B cell (primary cell): ENCODE measurements at regions not wholly inside any gene's neighbourhood (a gene's known extent, or its start where the extent isn't known, plus 50 kb on each side); places are given as distances from the start of the nearest gene placed in this dataset.
"Not testable (repeated sequence)": the region's sequence is repeated elsewhere in the genome, so short reads cannot be mapped to it uniquely, and the experiment has no call there.

ENCODE experiments used
- ATAC-seq: fragments of 200-7000 bp; cut with Tn5 transposase; one replicate; pipeline ENCODE4 v1.10.0; 2021; ENCODE audit warnings: low read depth, mild to moderate bottlenecking, moderate number of reproducible peaks, moderate library complexity
- CTCF ChIA-PET: fragments of 350-600 bp; sonication (Branson Sonifier 250); formaldehyde crosslinking; loops from one replicate; lab custom pipeline; 2021; ENCODE audit warnings: antibody characterized with exemption, inconsistent platforms; lab: Charles Lee
- POLR2A ChIA-PET: fragments of 350-600 bp; sonication (Branson Sonifier 250); formaldehyde crosslinking; loops from one replicate; lab custom pipeline; 2021; ENCODE audit warnings: antibody characterized with exemption; lab: Charles Lee
- DNase-seq: peaks from one replicate; pipeline ENCODE4 v3.0.0; 2013
- H2AFZ ChIP-seq: 2 replicates; pipeline ENCODE4 v1.6.1; 2012; ENCODE audit warnings: mild to moderate bottlenecking, low read depth, low read length; ENCODE audit not compliant: insufficient read depth, poor library complexity, severe bottlenecking
- H3K27ac ChIP-seq, 2 donors: 1 replicate in 1 of 2; 2 replicates in 1 of 2; pipeline ENCODE4 v1.5.1; 2012 to 2013; ENCODE audit warnings: low read length in 2 of 2, mild to moderate bottlenecking in 2 of 2, moderate library complexity in 1 of 2
- H3K27me3 ChIP-seq, 4 experiments: fragments of 200-600 bp in 1 of 4; sonication (generic) in 1 of 4; replicated peaks in 1 of 4; 1 replicate in 2 of 4; 2 replicates in 2 of 4; pipeline versions ENCODE4 v1.6.1 to v1.7.0; 2013 to 2016; ENCODE audit warnings: low read length in 3 of 4, mild to moderate bottlenecking in 2 of 4, mixed read lengths in 1 of 4, moderate library complexity in 1 of 4; ENCODE audit not compliant: insufficient read depth in 4 of 4, control insufficient read depth in 3 of 4; ENCODE audit errors: control extremely low read depth in 1 of 4
- H3K36me3 ChIP-seq, 2 experiments: replicated peaks in 1 of 2; 1 replicate in 1 of 2; 2 replicates in 1 of 2; pipeline versions ENCODE4 v1.6.1 to v1.7.1; 2013; ENCODE audit warnings: low read length in 1 of 2; ENCODE audit not compliant: insufficient read depth in 2 of 2, control insufficient read depth in 1 of 2; ENCODE audit errors: control extremely low read depth in 1 of 2, extremely low read depth in 1 of 2
- H3K4me1 ChIP-seq, 2 donors: fragments of 200-600 bp in 1 of 2; sonication (generic) in 1 of 2; 1 replicate in 1 of 2; 2 replicates in 1 of 2; pipeline versions ENCODE4 v1.5.1 to v1.6.1; 2013 to 2017; ENCODE audit warnings: low read length in 2 of 2; ENCODE audit not compliant: control insufficient read depth in 2 of 2, insufficient read depth in 2 of 2
- H3K4me2 ChIP-seq: replicated peaks from 2 replicates; pipeline ENCODE3; 2012; ENCODE audit warnings: mild to moderate bottlenecking, low read depth, low read length; ENCODE audit not compliant: poor library complexity, severe bottlenecking
- H3K4me3 ChIP-seq, 5 experiments: fragments of 200-600 bp in 1 of 5; sonication (generic) in 1 of 5; 1 replicate in 3 of 5; 2 replicates in 2 of 5; pipeline versions ENCODE4 v1.5.1 to v1.7.0; 2011 to 2016; ENCODE audit warnings: low read length in 4 of 5, mild to moderate bottlenecking in 4 of 5, low read depth in 2 of 5, control low read depth in 1 of 5, moderate library complexity in 1 of 5; ENCODE audit not compliant: insufficient read depth in 1 of 5; ENCODE audit errors: control extremely low read depth in 1 of 5, extremely low read depth in 1 of 5
- H3K79me2 ChIP-seq: fragments of 200-600 bp; sonication (generic); one replicate; pipeline ENCODE4 v1.6.0; 2016; ENCODE audit warnings: low read length; ENCODE audit not compliant: control insufficient read depth, insufficient read depth
- H3K9ac ChIP-seq: fragments of 200-600 bp; sonication (generic); 2 replicates; pipeline ENCODE4 v1.6.1; 2017; ENCODE audit warnings: mild to moderate bottlenecking, low read length, moderate library complexity
- H3K9me3 ChIP-seq, 3 donors: one replicate each; pipeline versions ENCODE4 v1.6.1 to v1.7.1; 2013; ENCODE audit warnings: low read length in 2 of 3; ENCODE audit not compliant: control insufficient read depth in 2 of 3, insufficient read depth in 1 of 3; ENCODE audit errors: control extremely low read depth in 1 of 3
- H4K20me1 ChIP-seq: 2 replicates; pipeline ENCODE4 v1.6.0; 2012; ENCODE audit warnings: mild to moderate bottlenecking, low read length; ENCODE audit not compliant: insufficient read depth, control insufficient read depth, poor library complexity, severe bottlenecking
- H3K27ac Mint-ChIP-seq: one replicate; pipeline ENCODE4 v1.8.0; 2021; ENCODE audit warnings: mixed read lengths
- H3K27me3 Mint-ChIP-seq: one replicate; pipeline ENCODE4 v1.8.0; 2021; ENCODE audit warnings: mixed read lengths
- H3K4me1 Mint-ChIP-seq: one replicate; pipeline ENCODE4 v1.8.0; 2021; ENCODE audit warnings: mixed read lengths
- H3K4me3 Mint-ChIP-seq: one replicate; pipeline ENCODE4 v1.8.0; 2021; ENCODE audit warnings: mixed read lengths
- H3K9me3 Mint-ChIP-seq: one replicate; pipeline ENCODE4 v1.8.0; 2022; ENCODE audit warnings: mixed read lengths; ENCODE audit not compliant: insufficient read depth
- CTCF ChIP-seq: fragments of 200-600 bp; IDR thresholded peaks from one replicate; pipeline ENCODE4 v1.8.0; 2022; ENCODE audit warnings: antibody characterized with exemption, mild to moderate bottlenecking
- EZH2 ChIP-seq: IDR thresholded peaks from 2 replicates; pipeline ENCODE4 v1.6.1; 2012; ENCODE audit warnings: borderline replicate concordance, low read depth, mild to moderate bottlenecking, moderate library complexity, low read length; ENCODE audit not compliant: insufficient read depth, poor library complexity, severe bottlenecking
- WGBS: methylation state at CpG from one replicate; pipeline ENCODE4 v1.1.5; 2013; ENCODE audit warnings: missing lambda C conversion rate; ENCODE audit not compliant: insufficient coverage; 5-methylcytosine and 5-hydroxymethylcytosine counted together
- intact Hi-C: fragments of 100-400 bp; cut with micrococcal nuclease; formaldehyde crosslinking; loops from one replicate; pipeline ENCODE4 v1.10.0; 2022

DNA sequence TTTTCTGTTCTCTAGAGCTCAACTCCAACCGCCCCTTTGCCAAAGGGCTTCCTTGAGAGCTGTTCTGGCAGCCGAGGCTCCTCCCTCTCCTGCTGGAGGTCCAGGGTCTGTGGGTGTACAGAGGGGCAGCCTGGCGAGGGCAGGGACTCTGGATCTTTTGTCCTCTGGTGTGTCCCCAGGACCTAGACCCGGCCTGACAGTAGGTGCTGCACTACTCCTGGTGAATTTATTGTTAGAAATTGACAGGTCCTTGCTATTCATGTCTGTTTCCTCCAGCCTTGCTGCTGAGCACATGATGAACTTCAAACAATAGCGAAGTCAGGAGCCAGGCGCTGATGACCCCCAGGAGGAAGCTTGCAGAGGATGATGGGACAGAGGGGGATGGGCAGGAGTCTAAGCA lies 234.7 kb upstream of the SULF2 start:
- Histone ChIP-seq H4K20me1 (no peaks in the 10 kb centered on the region), H3K79me2 (no peaks in the 10 kb centered on the region), H3K27me3 (peaks cover 0 to 10% (median 0%) of the 10 kb centered on the region in 4 experiments), H2AFZ (no peak overlapping the region), H3K4me3 (no peak overlapping the region), H3K4me2 (no peak overlapping the region), H3K36me3 (no peaks in the 10 kb centered on the region), H3K4me1 (no peaks in the 10 kb centered on the region), H3K27ac (no peak overlapping the region), H3K9me3 (peaks cover 0 to 17% (median 6%) of the 10 kb centered on the region in 3 donors), H3K9ac (no peak overlapping the region)
- ATAC-seq (no peak), DNase-seq (no peak)
- intact Hi-C loops = no loop called here
- Mint-ChIP-seq H3K4me1 (peaks cover 4% of the 10 kb centered on the region), H3K4me3 (no peak overlapping the region), H3K27me3 (peaks cover 32% of the 10 kb centered on the region), H3K27ac (no peak overlapping the region), H3K9me3 (peaks cover 2% of the 10 kb centered on the region)
- ChIA-PET POLR2A (no interaction called here), CTCF (no interaction called here)
- TF ChIP-seq CTCF (no peak), EZH2 (no peak)
- 90% methylated on average over 6 of the region's 6 CpGs for WGBS

GRCh38 chr20:48019496-48019895 lies 234.2 kb upstream of the SULF2 start:
- H3K9me3 Mint-ChIP-seq = peaks cover 2% of the 10 kb centered on the region
- H3K9me3 ChIP-seq = peaks cover 0 to 17% (median 6%) of the 10 kb centered on the region in 3 donors
- no peak overlapping the region for H3K27ac ChIP-seq
- WGBS = 100% methylated on average over 3 of the region's 4 CpGs
- H3K9ac ChIP-seq = no peak overlapping the region
- TF ChIP-seq EZH2 (no peak), CTCF (no peak)
- ChIA-PET POLR2A (no interaction called here), CTCF (no interaction called here)
- H3K79me2 ChIP-seq = no peaks in the 10 kb centered on the region
- H3K4me3 Mint-ChIP-seq = no peak overlapping the region
- peaks cover 0 to 10% (median 0%) of the 10 kb centered on the region in 4 experiments for H3K27me3 ChIP-seq
- intact Hi-C loops = no loop called here
- no peak overlapping the region for H2AFZ ChIP-seq
- H4K20me1 ChIP-seq = no peaks in the 10 kb centered on the region
- H3K4me1 Mint-ChIP-seq = peaks cover 5% of the 10 kb centered on the region
- no peak overlapping the region for H3K4me2 ChIP-seq
- no peak overlapping the region for H3K27ac Mint-ChIP-seq
- peaks cover 32% of the 10 kb centered on the region for H3K27me3 Mint-ChIP-seq
- ATAC-seq (no peak), DNase-seq (no peak)
- H3K36me3 ChIP-seq = no peaks in the 10 kb centered on the region
- no peak overlapping the region for H3K4me3 ChIP-seq
- H3K4me1 ChIP-seq = no peaks in the 10 kb centered on the region

- H3K79me2 ChIP-seq, H3K27me3 ChIP-seq, H3K4me1 Mint-ChIP-seq, H3K4me3 Mint-ChIP-seq, H2AFZ ChIP-seq, H3K4me3 ChIP-seq, ATAC-seq, H3K27ac ChIP-seq, H3K4me1 ChIP-seq, H4K20me1 ChIP-seq, intact Hi-C loops, H3K36me3 ChIP-seq, H3K27ac Mint-ChIP-seq, H3K9ac ChIP-seq, H3K4me2 ChIP-seq, H3K9me3 Mint-ChIP-seq, CTCF ChIA-PET, POLR2A ChIA-PET, DNase-seq: not testable (repeated sequence)
- H3K9me3 ChIP-seq = peaks cover 0 to 17% (median 6%) of the 10 kb centered on the region in 3 donors
- no CpG with 5 or more reads among the region's 6 CpGs for WGBS
- peaks cover 32% of the 10 kb centered on the region for H3K27me3 Mint-ChIP-seq
These were observed 233.6 kb upstream of the SULF2 start for GRCh38 chr20:48018851-48019250.
